AG09319 (cell line): ENCODE measurements at regions not wholly inside any gene's neighbourhood (a gene's known extent, or its start where the extent isn't known, plus 50 kb on each side); places are given as distances from the start of the nearest gene placed in this dataset.

ENCODE experiments used
- DNase-seq: peaks from one replicate; pipeline ENCODE4 v3.0.0-alpha.2; 2010; ENCODE audit warnings: low read depth; ENCODE audit errors: extremely low read depth
- CTCF ChIP-seq: IDR thresholded peaks from 2 replicates; pipeline ENCODE4 v1.5.1; 2011; ENCODE audit warnings: low read depth, mild to moderate bottlenecking, inconsistent platforms, low read length, moderate library complexity

GRCh38 chr12:128055567-128055966 lies 211.4 kb upstream of the TMEM132C start:
- no peak for DNase-seq
- TF ChIP-seq CTCF: no peak

GRCh38 chr12:128056136-128056801 lies 210.7 kb upstream of the TMEM132C start:
- no peak for TF ChIP-seq CTCF
- no peak for DNase-seq

- no peak for DNase-seq
- TF ChIP-seq CTCF: no peak
These were observed 209.4 kb upstream of the TMEM132C start for GRCh38 chr12:128057586-128057985.

GRCh38 chr12:128059621-128060370 lies 207.2 kb upstream of the TMEM132C start:
- DNase-seq: no peak
- TF ChIP-seq CTCF: no peak

GRCh38 chr12:128068211-128068610 lies 198.8 kb upstream of the TMEM132C start:
- no peak for DNase-seq
- no peak for TF ChIP-seq CTCF

GRCh38 chr12:128069359-128069997 lies 197.5 kb upstream of the TMEM132C start:
- DNase-seq: no peak
- TF ChIP-seq CTCF: peak; percentile 69

GRCh38 chr12:128073937-128074336 lies 193.0 kb upstream of the TMEM132C start:
- TF ChIP-seq CTCF: no peak
- no peak for DNase-seq
